Panc1 (cell line): ENCODE measurements at regions not wholly inside any gene's neighbourhood (a gene's known extent, or its start where the extent isn't known, plus 50 kb on each side); places are given as distances from the start of the nearest gene placed in this dataset.

Experiments used
- POLR2AphosphoS5 ChIP-seq: IDR thresholded peaks from 2 replicates; pipeline ENCODE4 v1.6.1; 2012; ENCODE audit warnings: mild to moderate bottlenecking, low read depth, low read length, moderate library complexity
- REST ChIP-seq, 2 experiments: IDR thresholded peaks; 2 replicates each; pipeline ENCODE4 v1.6.1; 2011 to 2012; ENCODE audit warnings: low read depth in 2 of 2, control low read depth in 1 of 2, low read length in 1 of 2, mild to moderate bottlenecking in 1 of 2, moderate library complexity in 1 of 2; ENCODE audit not compliant: insufficient read depth in 1 of 2
- SIN3A ChIP-seq: IDR thresholded peaks from 2 replicates; pipeline ENCODE4 v1.6.1; 2012; ENCODE audit warnings: low read depth, mild to moderate bottlenecking, low read length, moderate library complexity, borderline replicate concordance; ENCODE audit not compliant: insufficient read depth
- TCF7L2 ChIP-seq: IDR thresholded peaks from 2 replicates; pipeline ENCODE4 v1.6.1; 2011; ENCODE audit warnings: mild to moderate bottlenecking, low read depth, low read length, inconsistent platforms
- TF ChIP-seq, protein P1 (sequence below): fragments of 450-650 bp; IDR thresholded peaks from 2 replicates; pipeline ENCODE4 v1.5.1; 2017; ENCODE audit warnings: mild to moderate bottlenecking

GRCh38 chr14:53386362-53386761 is 233.2 kb upstream of the DDHD1 start:
- TF ChIP-seq, protein P1, sequence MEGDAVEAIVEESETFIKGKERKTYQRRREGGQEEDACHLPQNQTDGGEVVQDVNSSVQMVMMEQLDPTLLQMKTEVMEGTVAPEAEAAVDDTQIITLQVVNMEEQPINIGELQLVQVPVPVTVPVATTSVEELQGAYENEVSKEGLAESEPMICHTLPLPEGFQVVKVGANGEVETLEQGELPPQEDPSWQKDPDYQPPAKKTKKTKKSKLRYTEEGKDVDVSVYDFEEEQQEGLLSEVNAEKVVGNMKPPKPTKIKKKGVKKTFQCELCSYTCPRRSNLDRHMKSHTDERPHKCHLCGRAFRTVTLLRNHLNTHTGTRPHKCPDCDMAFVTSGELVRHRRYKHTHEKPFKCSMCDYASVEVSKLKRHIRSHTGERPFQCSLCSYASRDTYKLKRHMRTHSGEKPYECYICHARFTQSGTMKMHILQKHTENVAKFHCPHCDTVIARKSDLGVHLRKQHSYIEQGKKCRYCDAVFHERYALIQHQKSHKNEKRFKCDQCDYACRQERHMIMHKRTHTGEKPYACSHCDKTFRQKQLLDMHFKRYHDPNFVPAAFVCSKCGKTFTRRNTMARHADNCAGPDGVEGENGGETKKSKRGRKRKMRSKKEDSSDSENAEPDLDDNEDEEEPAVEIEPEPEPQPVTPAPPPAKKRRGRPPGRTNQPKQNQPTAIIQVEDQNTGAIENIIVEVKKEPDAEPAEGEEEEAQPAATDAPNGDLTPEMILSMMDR, result no peak
- no peak for TF ChIP-seq POLR2AphosphoS5
- no peak for TF ChIP-seq REST (IDR thresholded peaks at IDR 0.05; ENCODE audit: insufficient read depth in 1 of 2, low read depth in 2 of 2, low read length in 1 of 2)
- no peak for TF ChIP-seq SIN3A
- TF ChIP-seq TCF7L2, result no peak
